Calu3 (cell line): ENCODE measurements at regions not wholly inside any gene's neighbourhood (a gene's known extent, or its start where the extent isn't known, plus 50 kb on each side); places are given as distances from the start of the nearest gene placed in this dataset.

Source experiments
- BruUV-seq: library from RNA; stranded (reverse); fragments of 400-500 nt; replicated peaks from 2 replicates; lab custom pipeline; 2021; lab: Mats Ljungman, UMichigan
- CTCF ChIA-PET: fragments of 300-600 bp; sonication (Branson Sonifier 250); formaldehyde crosslinking; loops from one replicate; lab custom pipeline; 2022; ENCODE audit warnings: antibody characterized with exemption; lab: Charles Lee
- DNase-seq: peaks from one replicate; pipeline ENCODE4 v3.0.0; 2022
- H3K27ac Mint-ChIP-seq: one replicate; pipeline ENCODE4 v1.8.0; 2022; ENCODE audit warnings: mixed read lengths; ENCODE audit not compliant: unreplicated experiment
- H3K27me3 Mint-ChIP-seq: one replicate; pipeline ENCODE4 v1.8.0; 2022; ENCODE audit warnings: mixed read lengths; ENCODE audit not compliant: unreplicated experiment
- H3K36me3 Mint-ChIP-seq: one replicate; pipeline ENCODE4 v1.8.0; 2022; ENCODE audit warnings: mild to moderate bottlenecking, moderate library complexity, mixed read lengths; ENCODE audit not compliant: insufficient read depth, unreplicated experiment
- H3K4me1 Mint-ChIP-seq: one replicate; pipeline ENCODE4 v1.8.0; 2022; ENCODE audit warnings: mild to moderate bottlenecking, low read depth, mixed read lengths; ENCODE audit not compliant: unreplicated experiment
- H3K4me3 Mint-ChIP-seq: one replicate; pipeline ENCODE4 v1.8.0; 2022; ENCODE audit warnings: mild to moderate bottlenecking, low read depth, moderate library complexity, mixed read lengths; ENCODE audit not compliant: unreplicated experiment
- H3K9me3 Mint-ChIP-seq: one replicate; pipeline ENCODE4 v1.8.0; 2022; ENCODE audit warnings: low read depth, mixed read lengths; ENCODE audit not compliant: unreplicated experiment
- intact Hi-C: fragments of 100-400 bp; cut with micrococcal nuclease; formaldehyde crosslinking; loops from one replicate; pipeline ENCODE4 v1.10.0; 2022; ENCODE audit not compliant: unreplicated experiment
- TF ChIP-seq, protein P1 (sequence below): fragments of 200-600 bp; IDR thresholded peaks from one replicate; pipeline ENCODE4 v1.8.0; 2022; ENCODE audit warnings: antibody characterized with exemption; ENCODE audit not compliant: unreplicated experiment

- H3K9me3 Mint-ChIP-seq, result no peaks in the 10 kb centered on the region
- TF ChIP-seq, protein P1, sequence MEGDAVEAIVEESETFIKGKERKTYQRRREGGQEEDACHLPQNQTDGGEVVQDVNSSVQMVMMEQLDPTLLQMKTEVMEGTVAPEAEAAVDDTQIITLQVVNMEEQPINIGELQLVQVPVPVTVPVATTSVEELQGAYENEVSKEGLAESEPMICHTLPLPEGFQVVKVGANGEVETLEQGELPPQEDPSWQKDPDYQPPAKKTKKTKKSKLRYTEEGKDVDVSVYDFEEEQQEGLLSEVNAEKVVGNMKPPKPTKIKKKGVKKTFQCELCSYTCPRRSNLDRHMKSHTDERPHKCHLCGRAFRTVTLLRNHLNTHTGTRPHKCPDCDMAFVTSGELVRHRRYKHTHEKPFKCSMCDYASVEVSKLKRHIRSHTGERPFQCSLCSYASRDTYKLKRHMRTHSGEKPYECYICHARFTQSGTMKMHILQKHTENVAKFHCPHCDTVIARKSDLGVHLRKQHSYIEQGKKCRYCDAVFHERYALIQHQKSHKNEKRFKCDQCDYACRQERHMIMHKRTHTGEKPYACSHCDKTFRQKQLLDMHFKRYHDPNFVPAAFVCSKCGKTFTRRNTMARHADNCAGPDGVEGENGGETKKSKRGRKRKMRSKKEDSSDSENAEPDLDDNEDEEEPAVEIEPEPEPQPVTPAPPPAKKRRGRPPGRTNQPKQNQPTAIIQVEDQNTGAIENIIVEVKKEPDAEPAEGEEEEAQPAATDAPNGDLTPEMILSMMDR, result no peak
- H3K4me1 Mint-ChIP-seq, result no peaks in the 10 kb centered on the region
- CTCF ChIA-PET, result no interaction called here
- no peaks in the 10 kb centered on the region for H3K36me3 Mint-ChIP-seq
- intact Hi-C loops, result no loop called here
- DNase-seq, result no peak
- no peak overlapping the region for H3K4me3 Mint-ChIP-seq
- no TSS peak for BruUV-seq
- H3K27ac Mint-ChIP-seq, result no peak overlapping the region
- H3K27me3 Mint-ChIP-seq, result peaks cover 37% of the 10 kb centered on the region
Observed at GRCh38 chr6:3566812-3567211, 110.0 kb upstream of the SLC22A23 start.

GRCh38 chr6:3565291-3565690, 108.4 kb upstream of the SLC22A23 start:
- H3K4me1 Mint-ChIP-seq, result no peaks in the 10 kb centered on the region
- intact Hi-C loops, result no loop called here
- CTCF ChIA-PET, result no interaction called here

DNA sequence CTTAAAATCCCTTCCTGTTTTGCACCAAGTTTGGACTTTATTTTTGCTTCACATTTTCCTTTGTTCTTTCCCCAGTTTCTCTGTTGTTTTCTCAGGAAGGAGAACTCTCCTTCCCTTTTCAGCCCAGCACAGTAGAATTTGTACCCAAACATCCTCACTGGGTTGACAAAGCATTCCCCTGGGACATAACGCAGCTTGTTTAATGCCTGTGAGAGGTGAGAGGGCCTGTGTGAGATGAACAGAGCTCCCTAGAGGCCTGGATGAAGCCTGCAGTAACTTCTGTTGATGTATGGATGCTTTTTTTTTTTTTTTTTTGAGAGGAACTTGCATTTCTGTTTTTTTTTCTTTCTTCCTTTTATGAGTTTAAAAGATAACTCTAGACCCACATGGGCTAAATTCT, 104.9 kb upstream of the SLC22A23 start:
- BruUV-seq, result no TSS peak
- peaks cover 15% of the 10 kb centered on the region for H3K27me3 Mint-ChIP-seq
- no peaks in the 10 kb centered on the region for H3K9me3 Mint-ChIP-seq
- TF ChIP-seq, protein P1, result no peak
- H3K36me3 Mint-ChIP-seq, result no peaks in the 10 kb centered on the region
- H3K4me3 Mint-ChIP-seq, result no peak overlapping the region
- no peaks in the 10 kb centered on the region for H3K4me1 Mint-ChIP-seq
- no peak overlapping the region for H3K27ac Mint-ChIP-seq
- intact Hi-C loops, result no loop called here
- CTCF ChIA-PET, result no interaction called here
- no peak for DNase-seq

More at GRCh38 chr6:3565291-3565690, 108.4 kb upstream of the SLC22A23 start:
- no TSS peak for BruUV-seq
- Mint-ChIP-seq H3K4me3 (no peak overlapping the region), H3K27me3 (peaks cover 22% of the 10 kb centered on the region), H3K27ac (no peak overlapping the region), H3K36me3 (no peaks in the 10 kb centered on the region), H3K9me3 (no peaks in the 10 kb centered on the region)
- TF ChIP-seq, protein P1, result no peak
- no peak for DNase-seq

- CTCF ChIA-PET, result no interaction called here
- H3K27ac Mint-ChIP-seq, result no peak overlapping the region
- H3K9me3 Mint-ChIP-seq, result no peaks in the 10 kb centered on the region
- H3K4me3 Mint-ChIP-seq, result no peak overlapping the region
- H3K4me1 Mint-ChIP-seq, result no peaks in the 10 kb centered on the region
- no peaks in the 10 kb centered on the region for H3K36me3 Mint-ChIP-seq
- BruUV-seq, result no TSS peak
- intact Hi-C loops, result no loop called here
- peaks cover 30% of the 10 kb centered on the region for H3K27me3 Mint-ChIP-seq
- DNase-seq, result no peak
- TF ChIP-seq, protein P1, result no peak
Observed at GRCh38 chr6:3560211-3560610, 103.4 kb upstream of the SLC22A23 start.
